Motor neuron (in vitro differentiated cells): ENCODE measurements at regions not wholly inside any gene's neighbourhood (a gene's known extent, or its start where the extent isn't known, plus 50 kb on each side); places are given as distances from the start of the nearest gene placed in this dataset.

ENCODE experiments used
- ATAC-seq, 8 experiments: fragments of 200-7000 bp; cut with Tn5 transposase; replicated peaks in 6 of 8; 2 replicates each; pipeline ENCODE4 v1.8.0; 2021; ENCODE audit warnings: mild to moderate bottlenecking in 8 of 8, moderate library complexity in 8 of 8
- H3K27ac ChIP-seq, 2 donors: fragments of 250-450 bp; sonication (Bioruptor Pico); 2 replicates each; pipeline ENCODE4 v1.9.0; 2021; ENCODE audit warnings: antibody characterized with exemption in 2 of 2, mild to moderate bottlenecking in 2 of 2, moderate library complexity in 1 of 2
- H3K4me1 ChIP-seq, 2 donors: fragments of 250-450 bp; sonication (Bioruptor Pico); replicated peaks in 1 of 2; 2 replicates each; pipeline ENCODE4 v1.6.1; 2021; ENCODE audit warnings: antibody characterized with exemption in 2 of 2, mild to moderate bottlenecking in 2 of 2, moderate library complexity in 1 of 2
- H3K4me3 ChIP-seq, 5 donors: fragments of 250-450 bp; sonication (Bioruptor Pico); 2 replicates each; pipeline ENCODE4 v1.9.0; 2021; ENCODE audit warnings: antibody characterized with exemption in 5 of 5, mild to moderate bottlenecking in 5 of 5, moderate library complexity in 4 of 5
- WGBS, 10 experiments: fragments of 450-650 bp; shearing (Covaris generic); methylation state at CpG; one replicate each; pipeline ENCODE4 v1.0.0; 2022; 5-methylcytosine and 5-hydroxymethylcytosine counted together
- in situ Hi-C, 9 experiments: fragments of 400-800 bp; cut with MboI; loops; one replicate each; pipeline ENCODE4 v1.15.0; 2021; ENCODE audit warnings: low sequenced_read_pairs in 9 of 9, low pct_unique_long_range_greater_than_20kb in 2 of 9; ENCODE audit not compliant: unreplicated experiment in 9 of 9

DNA sequence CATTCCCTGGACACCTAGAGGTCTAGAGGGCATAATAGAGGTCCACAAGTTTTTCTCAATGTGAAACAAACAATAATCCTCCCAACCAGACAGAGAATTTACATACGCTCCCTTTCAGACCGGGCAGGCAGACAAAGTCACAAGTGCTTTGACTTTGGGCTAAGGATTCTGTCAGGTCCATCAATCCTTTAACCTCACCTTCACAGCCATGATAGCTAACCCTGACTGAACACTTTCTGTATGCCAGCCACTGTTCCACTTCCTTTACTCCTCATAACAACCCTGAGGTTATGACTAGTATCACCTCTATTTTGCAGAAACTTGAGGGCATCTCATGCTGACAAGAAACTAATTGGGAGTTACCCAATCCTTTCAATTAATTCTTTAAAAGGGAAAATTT is 118.8 kb upstream of the AFF2 start:
- 60 to 70% methylated on average over 2 of the region's 2 CpGs; no CpG with 5 or more reads in 8 of the 10 experiments for WGBS, 10 experiments
- ATAC-seq: no peak

DNA sequence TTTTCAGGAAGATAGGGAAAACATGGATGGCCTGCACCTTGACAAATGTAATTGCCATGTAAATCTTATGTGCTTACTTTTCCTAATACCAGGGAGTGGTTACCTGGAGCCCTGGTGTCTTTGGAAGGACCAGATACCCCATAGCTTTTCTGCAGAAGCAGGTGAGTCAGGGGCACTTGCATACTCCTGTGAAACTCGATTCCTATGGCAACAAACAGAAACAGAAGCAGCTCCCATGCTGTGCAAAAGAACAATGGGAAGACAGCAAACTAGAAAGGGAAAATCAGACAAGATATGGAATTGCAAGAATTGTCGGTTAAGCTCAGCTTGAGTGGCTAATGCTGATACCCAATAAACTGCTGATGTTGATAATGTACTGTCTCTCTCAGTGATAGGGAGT is 117.4 kb upstream of the AFF2 start:
- no peak for ATAC-seq
- Histone ChIP-seq H3K4me3 (no peak overlapping the region), H3K4me1 (peaks cover 0 to 4% of the 10 kb centered on the region in 2 donors), H3K27ac (no peak overlapping the region)
- in situ Hi-C loops: no loop called here
- 0 to 50% (median 24%) methylated on average over 1 to 2 of the region's 2 CpGs; no CpG with 5 or more reads in 7 of the 10 experiments for WGBS, 10 experiments

More for the DNA sequence above, 118.8 kb upstream of the AFF2 start:
- H3K4me3 ChIP-seq: no peak overlapping the region
- H3K27ac ChIP-seq: no peak overlapping the region
- H3K4me1 ChIP-seq: peaks cover 0 to 3% of the 10 kb centered on the region in 2 donors
- in situ Hi-C loops: no loop called here

DNA sequence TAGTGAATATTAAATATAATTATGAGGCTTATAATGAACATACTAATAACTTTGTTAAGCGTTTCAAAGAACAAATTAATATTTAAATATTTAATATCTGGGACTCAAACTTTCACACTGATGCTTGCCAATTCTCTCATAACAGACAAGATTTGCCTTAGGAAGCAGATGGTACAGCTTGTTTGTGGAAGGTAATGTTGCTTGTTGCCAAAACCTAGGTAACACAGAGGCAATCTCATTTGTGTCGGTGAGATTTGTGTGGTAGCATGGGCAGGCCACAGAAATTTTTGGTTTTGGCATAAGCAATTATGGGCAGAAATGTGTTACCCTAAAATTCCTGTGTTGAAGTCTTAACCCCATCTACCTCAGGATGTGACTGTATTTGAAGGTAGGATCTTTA is 114.9 kb upstream of the AFF2 start:
- H3K4me1 ChIP-seq: peaks cover 0 to 4% of the 10 kb centered on the region in 2 donors
- H3K4me3 ChIP-seq: no peak overlapping the region
- H3K27ac ChIP-seq: no peak overlapping the region
- in situ Hi-C loops: no loop called here
- WGBS, 10 experiments: 0 to 100% (median 50%) methylated on average over 1 to 2 of the region's 2 CpGs; no CpG with 5 or more reads in 3 of the 10 experiments
- no peak for ATAC-seq

DNA sequence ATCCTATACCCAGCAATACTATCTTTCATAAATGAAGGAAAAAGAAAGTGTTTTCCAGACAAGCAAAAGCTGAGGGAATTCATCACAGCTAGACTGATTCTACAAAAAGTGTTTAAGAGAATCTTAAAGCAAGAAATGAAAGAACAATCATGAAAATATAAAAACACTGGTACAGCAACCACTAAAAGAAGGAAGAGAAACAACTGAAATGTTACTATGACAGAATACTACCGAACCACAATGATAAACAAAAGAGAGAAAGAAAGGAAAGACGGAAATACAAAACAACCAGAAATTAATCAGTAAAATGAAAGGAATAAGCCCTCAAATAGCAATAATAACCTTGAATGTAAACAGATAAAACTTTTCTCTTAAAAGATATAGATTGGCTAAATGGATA is 110.8 kb upstream of the AFF2 start:
- in situ Hi-C loops: no loop called here
- WGBS, 10 experiments: 36 to 93% (median 78%) methylated on average over 1 to 2 of the region's 2 CpGs; no CpG with 5 or more reads in 3 of the 10 experiments
- ATAC-seq: no peak
- Histone ChIP-seq H3K4me3 (no peak overlapping the region), H3K27ac (no peak overlapping the region), H3K4me1 (peaks cover 0 to 4% of the 10 kb centered on the region in 2 donors)

DNA sequence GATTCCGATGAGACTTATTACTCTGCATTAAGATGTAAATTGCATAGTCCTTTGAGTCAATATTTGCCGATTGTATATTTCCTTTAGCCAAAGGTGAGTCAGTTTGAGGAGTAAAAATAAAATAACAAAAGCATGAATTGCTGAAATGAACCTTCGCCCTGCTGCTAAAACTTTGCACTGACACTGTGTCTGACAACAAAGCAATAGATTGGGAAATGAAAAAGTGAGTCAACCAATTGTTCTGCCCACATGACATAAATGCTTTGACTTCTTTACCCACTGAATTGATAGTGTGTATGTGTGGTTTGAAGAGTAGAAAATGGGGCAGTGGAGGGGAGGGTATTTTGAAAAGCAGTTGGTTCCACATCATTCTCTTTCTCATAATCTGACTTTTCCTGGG is 88.4 kb upstream of the AFF2 start:
- H3K4me1 ChIP-seq: no peaks in the 10 kb centered on the region
- 0 to 82% (median 44%) methylated on average over 1 to 3 of the region's 3 CpGs; no CpG with 5 or more reads in 4 of the 10 experiments for whole genome bisulfite sequencing, 10 experiments
- ATAC-seq: no peak
- H3K4me3 ChIP-seq: no peak overlapping the region
- no peak overlapping the region for H3K27ac ChIP-seq
- in situ Hi-C loops: no loop called here

DNA sequence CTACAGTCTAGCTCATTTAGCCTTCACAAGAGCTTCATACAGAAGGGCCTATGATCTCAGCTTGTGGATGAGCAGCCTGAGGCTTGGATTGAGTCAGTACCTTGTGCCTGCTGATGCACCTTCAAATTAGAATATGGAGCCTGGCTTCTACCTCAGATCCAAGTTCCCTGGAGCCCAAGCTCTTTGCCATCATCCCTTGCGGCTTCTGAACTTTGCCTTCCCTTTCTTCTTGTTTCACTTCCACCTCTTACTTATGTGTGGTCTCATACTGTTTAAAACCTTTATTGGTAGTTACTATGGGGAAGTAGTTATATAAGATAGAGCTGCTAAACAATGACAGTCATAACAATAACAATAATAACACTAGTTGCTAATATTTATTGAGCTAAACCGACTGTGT is 84.3 kb upstream of the AFF2 start:
- 40 to 100% (median 82%) methylated on average over 1 to 2 of the region's 2 CpGs; no CpG with 5 or more reads in 6 of the 10 experiments for WGBS, 10 experiments
- H3K4me3 ChIP-seq: no peak overlapping the region
- ATAC-seq: no peak
- in situ Hi-C loops: no loop called here
- H3K4me1 ChIP-seq: no peaks in the 10 kb centered on the region
- H3K27ac ChIP-seq: no peak overlapping the region

DNA sequence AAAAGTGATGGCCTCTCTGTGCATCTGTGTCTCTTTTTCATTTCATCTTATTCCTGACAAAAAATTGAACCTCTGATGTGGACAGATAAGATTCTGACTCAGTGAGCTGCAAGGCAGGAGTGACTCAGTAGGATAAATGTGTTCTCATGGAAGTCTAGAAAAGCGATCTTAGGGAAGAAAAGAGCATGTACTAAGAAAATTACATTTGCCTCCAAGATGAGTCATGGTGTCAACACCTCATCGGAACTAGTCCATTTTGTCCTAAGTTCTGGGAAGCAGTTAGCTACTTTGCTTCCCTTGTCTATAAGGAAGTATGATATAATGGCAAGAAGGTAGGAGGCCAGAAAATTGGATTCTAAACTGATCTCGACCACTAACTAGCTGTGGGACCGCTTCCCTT is 83.5 kb upstream of the AFF2 start:
- no peak overlapping the region for H3K27ac ChIP-seq
- in situ Hi-C loops: no loop called here
- no peaks in the 10 kb centered on the region for H3K4me1 ChIP-seq
- WGBS, 10 experiments: 20 to 90% (median 66%) methylated on average over 1 to 4 of the region's 4 CpGs; no CpG with 5 or more reads in 6 of the 10 experiments
- ATAC-seq: peak in 1 of 8 experiments; percentile 33
- H3K4me3 ChIP-seq: no peak overlapping the region

DNA sequence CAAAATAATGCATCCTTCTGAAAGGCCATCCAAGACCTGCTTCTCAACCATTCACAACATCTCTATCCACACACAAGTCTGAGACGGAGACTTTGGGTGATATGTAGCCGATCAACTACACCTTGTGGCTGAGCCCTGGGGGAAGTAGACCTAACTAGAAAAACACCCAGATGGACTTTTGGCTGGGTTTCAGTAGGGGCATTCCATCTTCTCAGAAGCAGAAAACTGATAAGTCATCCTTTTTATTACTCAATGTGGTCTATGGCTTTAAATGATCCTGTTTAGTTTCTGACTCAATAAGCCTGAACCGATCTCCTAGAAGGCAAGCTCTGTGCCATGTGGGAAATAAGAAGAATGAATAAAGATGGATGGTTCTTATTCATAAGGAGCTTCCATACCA is 82.5 kb upstream of the AFF2 start:
- ATAC-seq: no peak
- H3K4me1 ChIP-seq: no peaks in the 10 kb centered on the region
- H3K4me3 ChIP-seq: no peak overlapping the region
- 33% methylated on average over 3 of the region's 3 CpGs; no CpG with 5 or more reads in 9 of the 10 experiments for WGBS, 10 experiments
- in situ Hi-C loops: no loop called here
- no peak overlapping the region for H3K27ac ChIP-seq

DNA sequence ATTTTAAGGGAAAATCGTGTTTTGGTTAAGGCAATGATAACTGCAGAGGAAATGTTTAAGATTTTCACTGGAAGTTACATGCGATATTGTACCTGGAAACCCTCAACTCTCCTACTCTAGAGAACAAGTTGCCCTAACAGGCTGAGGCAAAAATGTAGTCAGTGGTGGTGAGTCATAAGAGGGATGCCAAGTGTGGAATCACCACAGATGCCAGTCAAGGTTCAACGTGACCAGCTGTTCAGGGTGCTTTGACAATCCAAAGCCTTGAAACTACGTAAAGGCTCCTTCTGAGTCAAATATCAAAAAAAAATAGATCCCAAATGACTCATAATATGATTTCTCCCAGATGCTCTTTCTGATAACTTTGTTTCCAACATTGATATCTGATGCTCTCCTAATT is 77.9 kb upstream of the AFF2 start:
- Histone ChIP-seq H3K27ac (no peak overlapping the region), H3K4me3 (no peak overlapping the region), H3K4me1 (no peaks in the 10 kb centered on the region)
- in situ Hi-C loops: no loop called here
- no peak for ATAC-seq
- 43 to 100% (median 72%) methylated on average over 1 to 4 of the region's 4 CpGs; no CpG with 5 or more reads in 6 of the 10 experiments for WGBS, 10 experiments

DNA sequence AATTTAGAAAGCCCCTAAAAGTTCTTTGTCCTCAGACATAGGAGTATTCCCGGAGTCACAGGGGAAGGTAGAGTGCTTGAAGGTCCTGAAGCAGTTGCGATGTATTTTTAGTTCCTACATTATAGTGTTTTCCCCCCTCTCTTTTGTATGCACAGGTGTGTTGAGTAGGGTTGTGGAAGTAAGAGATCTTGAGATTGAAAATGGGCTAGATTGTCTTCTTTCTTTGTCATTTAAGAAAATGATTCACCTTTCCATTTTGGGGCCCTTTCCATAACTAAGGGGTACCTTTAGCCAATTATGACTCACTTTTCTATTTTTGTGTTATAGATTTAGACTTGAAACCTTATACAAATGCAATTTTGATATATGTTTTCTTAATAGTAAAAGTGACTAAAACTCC is 75.8 kb upstream of the AFF2 start:
- no peak for ATAC-seq

DNA sequence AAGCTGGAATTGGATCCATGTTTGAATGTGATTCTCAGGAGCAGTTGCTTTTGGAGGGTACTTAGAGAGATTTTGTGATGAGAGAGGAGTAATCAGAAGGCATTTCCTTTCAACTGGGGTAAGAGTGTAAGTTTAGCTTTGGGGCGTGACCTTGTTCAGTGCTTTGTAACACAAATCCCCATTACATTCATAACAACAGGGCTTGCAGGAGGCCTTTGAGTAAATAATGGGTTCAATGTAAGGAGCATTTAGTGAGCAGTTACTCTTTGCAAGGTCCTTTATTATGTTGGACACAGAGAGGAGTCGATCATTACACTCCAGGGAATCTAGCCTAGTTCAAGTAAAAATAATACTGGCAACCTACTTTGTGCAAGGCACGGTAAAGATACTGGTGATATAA is 74.0 kb upstream of the AFF2 start:
- H3K4me1 ChIP-seq: no peaks in the 10 kb centered on the region
- in situ Hi-C loops: no loop called here
- H3K4me3 ChIP-seq: no peak overlapping the region
- no peak for ATAC-seq
- H3K27ac ChIP-seq: no peak overlapping the region
- WGBS, 10 experiments: 0 to 10% (median 4%) methylated on average over 1 to 3 of the region's 3 CpGs; no CpG with 5 or more reads in 7 of the 10 experiments

More for the DNA sequence above, 75.8 kb upstream of the AFF2 start:
- H3K4me3 ChIP-seq: no peak overlapping the region
- in situ Hi-C loops: no loop called here
- no peaks in the 10 kb centered on the region for H3K4me1 ChIP-seq
- no peak overlapping the region for H3K27ac ChIP-seq
- 100% methylated on average over 1 of the region's 2 CpGs; no CpG with 5 or more reads in 8 of the 10 experiments for WGBS, 10 experiments

DNA sequence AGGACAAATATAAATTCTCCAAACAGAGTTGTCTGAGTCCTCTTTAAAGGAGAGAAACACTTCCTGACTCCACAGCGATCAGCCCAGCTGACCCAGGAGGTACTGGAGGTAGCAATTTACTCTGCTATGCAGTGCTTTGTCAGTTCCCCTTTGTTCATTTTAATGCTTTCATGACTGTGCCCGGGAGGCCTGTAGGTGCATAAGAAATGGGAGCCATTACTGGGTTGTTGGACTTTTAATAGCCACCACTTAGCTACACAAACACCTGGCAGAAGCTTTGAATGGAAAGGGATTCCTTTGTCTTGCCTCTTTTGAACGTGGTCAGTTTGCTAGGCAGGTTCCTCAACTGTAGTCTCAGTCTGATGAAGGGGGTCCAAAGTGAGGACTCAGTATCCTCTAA is 59.0 kb upstream of the AFF2 start:
- no peak overlapping the region for H3K4me3 ChIP-seq

DNA sequence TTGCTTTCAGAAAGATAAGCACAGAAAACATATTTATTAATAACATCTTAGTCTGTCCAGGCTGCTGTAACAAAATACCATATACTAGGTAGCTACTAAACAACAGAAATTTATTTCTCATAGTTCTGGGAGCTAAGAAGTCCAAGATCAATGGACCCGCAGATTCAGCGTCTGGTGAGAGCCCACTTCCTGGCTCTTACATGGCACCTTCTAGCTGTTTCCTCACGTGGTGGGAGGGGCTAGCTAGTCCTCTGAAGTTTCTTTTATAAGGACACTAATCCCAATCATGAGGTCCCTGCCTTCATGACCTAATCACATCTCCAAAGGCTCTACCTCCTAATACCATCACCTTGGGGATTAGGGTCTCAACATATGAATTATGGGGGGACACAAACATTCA is 57.2 kb upstream of the AFF2 start:
- in situ Hi-C loops: no loop called here
- no peak for ATAC-seq
- 8 to 94% (median 60%) methylated on average over 1 to 2 of the region's 3 CpGs; no CpG with 5 or more reads in 7 of the 10 experiments for WGBS, 10 experiments
- no peaks in the 10 kb centered on the region for H3K4me1 ChIP-seq
- no peak overlapping the region for H3K4me3 ChIP-seq
- H3K27ac ChIP-seq: no peak overlapping the region

More for the DNA sequence above, 59.0 kb upstream of the AFF2 start:
- in situ Hi-C loops: no loop called here
- ATAC-seq: no peak
- Histone ChIP-seq H3K27ac (no peak overlapping the region), H3K4me1 (no peaks in the 10 kb centered on the region)
- 10 to 33% (median 23%) methylated on average over 1 to 2 of the region's 3 CpGs; no CpG with 5 or more reads in 6 of the 10 experiments for WGBS, 10 experiments

DNA sequence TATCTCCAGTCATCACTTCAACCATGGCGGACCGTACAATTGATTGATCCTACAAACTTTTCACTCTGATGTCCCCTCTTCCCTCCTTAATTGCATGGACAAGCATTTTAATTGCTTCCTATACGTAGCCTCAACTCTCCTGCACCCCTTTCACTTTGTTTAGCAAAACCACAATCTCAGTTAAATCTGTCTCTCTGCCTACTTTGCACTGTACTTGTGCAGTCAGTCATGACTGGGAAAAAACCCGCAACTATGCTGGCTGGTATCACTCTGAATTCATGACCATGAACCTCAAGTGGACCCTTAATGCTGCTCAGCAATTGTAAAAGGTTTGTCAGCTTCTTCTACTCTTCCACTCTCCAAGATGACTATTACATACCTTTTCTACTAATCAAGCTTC is 51.7 kb upstream of the AFF2 start:
- Histone ChIP-seq H3K4me3 (no peak overlapping the region), H3K27ac (no peak overlapping the region), H3K4me1 (no peaks in the 10 kb centered on the region)
- WGBS, 10 experiments: 32 to 76% (median 60%) methylated on average over 1 to 4 of the region's 4 CpGs; no CpG with 5 or more reads in 7 of the 10 experiments
- no peak for ATAC-seq
- in situ Hi-C loops: no loop called here
